ENCODE measurements at regions not wholly inside any gene's neighbourhood (a gene's known extent, or its start where the extent isn't known, plus 50 kb on each side); places are given as distances from the start of the nearest gene placed in this dataset.
A peak's percentile ranks its signal among the peaks of the same experiment; 100 is the strongest.
"Not testable (repeated sequence)": the region's sequence is repeated elsewhere in the genome, so short reads cannot be mapped to it uniquely, and the experiment has no call there.

DNA sequence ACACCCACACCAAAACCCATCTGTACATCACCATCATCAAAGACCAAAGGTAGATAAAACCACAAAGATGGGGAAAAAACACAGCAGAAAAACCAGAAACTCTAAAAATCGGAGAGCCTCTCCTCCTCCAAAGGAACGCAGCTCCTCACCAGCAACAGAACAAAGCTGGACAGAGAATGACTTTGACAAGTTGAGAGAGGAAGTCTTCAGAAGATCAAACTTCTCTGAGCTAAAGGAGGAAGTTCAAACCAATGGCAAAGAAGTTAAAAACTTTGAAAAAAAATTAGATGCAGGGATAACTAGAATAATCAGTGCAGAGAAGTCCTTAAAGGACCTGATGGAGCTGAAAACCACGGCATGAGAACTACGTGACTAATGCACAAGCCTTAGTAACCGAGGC lies 247.5 kb upstream of the ERBB4 start:
- DNase-seq (ENCODE audit: low read depth), result not testable (repeated sequence)

- peak; percentile 43 for DNase-seq (ENCODE audit: low read depth)
These were observed 238.5 kb upstream of the ERBB4 start for GRCh38 chr2:212777020-212777491.

DNA sequence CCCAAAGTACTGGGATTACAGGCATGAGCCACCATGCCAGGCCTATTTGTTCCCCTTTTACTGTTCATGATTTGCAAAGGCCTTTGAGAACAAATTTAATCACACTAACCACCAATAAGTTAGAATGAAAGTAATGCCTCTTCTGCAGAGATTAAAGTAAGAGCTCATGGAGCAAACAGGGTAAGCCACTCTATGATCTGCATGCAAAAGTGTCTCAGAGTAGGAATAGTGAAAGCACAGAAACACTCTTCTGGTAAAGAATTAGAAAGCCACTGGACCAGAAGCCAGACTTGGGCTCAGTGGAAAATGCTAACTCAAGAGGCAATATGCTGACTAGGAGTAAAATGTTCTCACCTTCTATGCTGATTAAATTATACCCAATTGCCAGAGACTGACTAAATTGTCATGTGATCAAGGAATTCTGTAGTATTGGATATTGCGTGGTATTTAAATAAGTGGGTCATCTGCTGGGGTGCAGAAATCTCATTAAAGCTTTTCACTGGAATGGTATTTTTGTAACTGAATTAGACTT lies 235.3 kb upstream of the ERBB4 start:
- DNase-seq (ENCODE audit: low read depth), result no peak

DNA sequence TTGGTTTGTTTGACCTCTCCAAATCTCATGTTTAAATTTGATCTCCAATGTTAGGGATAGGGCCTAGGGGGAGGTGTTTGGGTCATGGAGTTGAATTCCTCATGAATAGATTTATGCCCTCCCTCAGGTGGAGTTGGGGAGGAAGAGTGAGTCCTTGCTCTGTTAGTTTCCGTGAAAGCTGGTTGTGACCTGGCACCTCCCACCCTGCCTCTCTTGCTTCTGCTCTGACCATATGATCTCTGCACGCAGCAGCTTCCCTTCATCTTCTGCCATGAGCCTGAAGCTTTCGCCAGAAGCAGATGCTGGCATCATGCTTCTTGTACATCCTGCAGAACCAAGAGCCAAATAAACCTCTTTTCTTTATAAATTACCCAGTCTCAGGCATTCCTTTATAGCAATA lies 231.6 kb upstream of the ERBB4 start:
- DNase-seq (ENCODE audit: low read depth), result peak; percentile 13

DNA sequence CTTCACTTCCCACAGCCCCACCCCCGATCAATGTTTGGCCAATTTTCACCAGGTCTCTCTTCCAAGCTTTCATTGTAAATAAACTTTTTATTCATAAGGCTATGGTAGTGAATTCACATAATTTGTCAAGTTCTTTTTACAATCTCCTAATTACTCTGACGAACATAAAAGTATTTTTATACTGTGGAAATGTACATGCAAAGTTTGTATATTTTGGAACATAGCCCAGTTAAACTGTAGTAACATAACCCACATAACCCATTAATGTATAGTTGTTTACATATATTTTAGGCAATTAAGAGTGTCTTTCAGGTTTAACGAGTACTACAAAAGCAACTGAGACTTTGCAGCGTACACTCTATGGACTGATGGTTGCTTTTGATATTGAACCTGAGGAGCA lies 228.3 kb upstream of the ERBB4 start:
- DNase-seq (ENCODE audit: low read depth), result no peak

DNA sequence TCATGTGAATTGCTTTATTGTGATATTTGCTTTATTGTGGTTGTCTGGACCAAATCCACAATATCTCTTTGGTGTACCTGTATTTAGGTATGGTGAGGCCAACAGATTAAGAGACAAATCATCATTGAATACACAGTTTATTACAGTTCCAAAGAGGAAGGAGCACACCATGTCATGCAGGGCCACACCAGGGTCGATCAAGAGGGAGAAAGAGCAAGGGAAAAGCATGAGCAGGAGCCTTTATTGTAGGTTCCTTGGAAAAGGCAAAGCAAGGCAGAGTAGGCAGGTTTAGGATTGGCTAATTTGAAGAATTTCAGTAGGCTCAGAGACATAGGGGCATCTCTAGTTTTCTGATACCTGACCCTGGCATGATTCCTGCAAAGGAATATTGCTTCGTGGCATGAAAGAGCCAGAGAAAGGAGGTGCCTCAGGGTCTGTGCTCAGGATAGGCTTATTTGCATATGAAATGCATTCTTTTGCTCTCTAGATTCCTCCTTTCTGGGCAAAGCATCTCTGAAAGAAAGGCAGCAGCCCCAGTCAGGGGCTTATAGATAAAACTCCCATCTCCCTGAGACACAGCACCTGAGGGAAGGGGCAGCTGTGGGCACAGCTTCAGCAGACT lies 214.2 kb upstream of the ERBB4 start:
- no peak for DNase-seq (ENCODE audit: low read depth)

GRCh38 chr2:212745359-212745758 lies 206.8 kb upstream of the ERBB4 start:
- DNase-seq (ENCODE audit: low read depth), result no peak

- DNase-seq (ENCODE audit: low read depth), result no peak
These were observed 199.0 kb upstream of the ERBB4 start for GRCh38 chr2:212737392-212738172.

GRCh38 chr2:212736385-212736726 lies 197.8 kb upstream of the ERBB4 start:
- no peak for DNase-seq (ENCODE audit: low read depth)

- DNase-seq (ENCODE audit: low read depth), result no peak
These were observed 194.7 kb upstream of the ERBB4 start for GRCh38 chr2:212733273-212733672.

- no peak for DNase-seq (ENCODE audit: low read depth)
These were observed 194.3 kb upstream of the ERBB4 start for GRCh38 chr2:212732860-212733259.

DNA sequence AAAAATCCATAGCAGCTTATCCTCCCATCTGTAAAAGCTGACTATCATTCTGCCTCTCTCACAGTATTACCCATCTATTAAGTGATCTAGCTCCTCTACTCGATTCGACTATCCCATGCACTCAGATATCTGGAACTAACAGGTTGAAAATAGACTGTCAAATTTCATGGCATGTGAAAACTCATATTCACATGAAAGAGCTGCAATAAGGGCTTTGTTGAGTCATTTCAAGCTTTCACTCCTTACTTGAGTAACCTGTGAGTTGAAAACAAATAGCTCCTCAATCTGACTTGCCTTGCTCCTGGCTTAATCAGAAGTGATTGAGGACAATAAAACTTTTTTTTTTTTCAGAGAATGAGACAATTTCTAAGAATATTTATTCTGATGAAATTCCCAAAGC lies 192.4 kb upstream of the ERBB4 start:
- DNase-seq (ENCODE audit: low read depth), result no peak

- DNase-seq (ENCODE audit: low read depth), result no peak
These were observed 190.1 kb upstream of the ERBB4 start for GRCh38 chr2:212728717-212729116.

GRCh38 chr2:212727751-212728150 lies 189.1 kb upstream of the ERBB4 start:
- DNase-seq (ENCODE audit: low read depth), result no peak

DNA sequence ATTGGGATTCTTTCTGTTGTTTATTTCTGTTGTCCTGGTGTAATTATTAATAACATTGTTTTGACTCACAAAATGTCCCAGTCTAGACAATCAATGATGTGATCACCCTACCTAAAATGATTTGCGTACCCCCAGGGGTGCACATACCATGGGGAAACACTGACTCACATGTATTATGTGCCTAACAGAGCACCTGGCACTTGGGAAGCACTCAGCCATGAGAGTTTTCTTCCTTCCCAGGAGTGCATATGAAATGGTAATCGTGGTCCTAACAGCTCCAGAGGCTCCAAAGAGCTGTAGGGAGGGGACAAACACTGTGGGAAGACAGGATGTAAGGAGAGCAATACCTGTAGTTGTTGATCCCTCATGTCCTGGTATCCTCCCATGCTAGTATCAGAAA lies 187.8 kb upstream of the ERBB4 start:
- no peak for DNase-seq (ENCODE audit: low read depth)

DNA sequence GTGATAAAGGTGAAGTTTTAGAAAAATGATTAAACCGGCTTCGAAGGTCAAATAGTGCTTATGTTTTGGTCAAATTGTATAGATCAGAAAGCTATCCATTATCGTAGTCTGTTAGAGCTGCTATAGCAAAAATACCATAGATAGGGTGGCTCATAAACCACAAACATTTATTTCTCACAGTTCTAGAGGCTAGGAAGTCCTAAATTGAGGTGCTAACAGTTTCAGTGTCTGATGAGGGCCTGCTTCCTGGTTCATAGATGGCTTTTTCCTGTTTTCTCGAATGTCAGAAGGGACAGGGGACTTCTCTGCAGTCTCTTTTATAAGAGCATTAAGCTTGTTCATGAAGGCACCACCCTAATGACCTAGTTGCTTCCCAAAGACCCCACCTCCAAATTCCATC lies 186.6 kb upstream of the ERBB4 start:
- no peak for DNase-seq (ENCODE audit: low read depth)

- DNase-seq (ENCODE audit: low read depth), result peak; percentile 19
These were observed 184.6 kb upstream of the ERBB4 start for GRCh38 chr2:212723226-212723625.

- no peak for DNase-seq (ENCODE audit: low read depth)
These were observed 183.4 kb upstream of the ERBB4 start for GRCh38 chr2:212722046-212722445.

- no peak for DNase-seq (ENCODE audit: low read depth)
These were observed 182.4 kb upstream of the ERBB4 start for GRCh38 chr2:212721026-212721451.

- DNase-seq (ENCODE audit: low read depth), result not testable (repeated sequence)
These were observed 176.8 kb upstream of the ERBB4 start for GRCh38 chr2:212715411-212715810.

- no peak for DNase-seq (ENCODE audit: low read depth)
These were observed 175.1 kb upstream of the ERBB4 start for GRCh38 chr2:212713681-212714080.

DNA sequence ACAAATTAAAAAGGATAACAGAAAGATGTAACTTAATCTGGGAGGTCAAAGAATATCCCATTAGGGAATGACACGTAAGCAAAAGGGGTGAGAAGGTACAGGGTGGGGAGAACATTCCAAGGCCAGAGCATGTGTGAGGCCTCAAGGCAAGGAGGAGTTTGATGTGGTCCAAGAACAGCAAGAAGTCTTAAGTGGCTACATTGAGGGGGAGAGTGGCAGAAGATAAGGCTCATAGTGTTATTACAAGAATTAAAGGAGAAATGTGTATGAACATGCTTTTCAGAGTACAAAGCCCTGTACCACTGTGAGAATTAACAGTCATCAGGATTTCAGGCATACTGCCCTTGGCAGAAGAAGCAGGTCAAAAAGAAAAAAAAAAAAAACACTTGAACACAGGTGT lies 174.4 kb upstream of the ERBB4 start:
- peak; percentile 4 for DNase-seq (ENCODE audit: low read depth)

- DNase-seq (ENCODE audit: low read depth), result no peak
These were observed 173.9 kb upstream of the ERBB4 start for GRCh38 chr2:212712466-212712865.

Data from RPMI7951 (cell line).